Gastrocnemius medialis (tissue), 4 donors: ENCODE measurements at regions not wholly inside any gene's neighbourhood (a gene's known extent, or its start where the extent isn't known, plus 50 kb on each side); places are given as distances from the start of the nearest gene placed in this dataset.
"Not testable (repeated sequence)": the region's sequence is repeated elsewhere in the genome, so short reads cannot be mapped to it uniquely, and the experiment has no call there.

Source experiments
- ATAC-seq, 2 donors: fragments of 150-250 bp; one replicate each; pipeline ENCODE4 v1.9.1; 2016
- DNase-seq, 2 donors: peaks; one replicate each; pipeline ENCODE4 v3.0.0-alpha.2; 2019
- H3K27ac ChIP-seq, 4 donors: fragments of 200-600 bp; sonication (generic); 1 replicate in 1 of 4; 2 replicates in 3 of 4; pipeline ENCODE4 v1.5.1; 2016 to 2018; ENCODE audit warnings: mild to moderate bottlenecking in 2 of 4, moderate library complexity in 1 of 4
- H3K27me3 ChIP-seq, 3 donors: fragments of 200-600 bp; sonication (generic) in 2 of 3; 1 replicate in 1 of 3; 2 replicates in 2 of 3; pipeline versions ENCODE4 v1.5.1 to v1.6.0; 2016 to 2019; ENCODE audit warnings: mild to moderate bottlenecking in 1 of 3, moderate library complexity in 1 of 3
- H3K36me3 ChIP-seq, 2 donors: fragments of 200-600 bp; sonication (generic) in 1 of 2; one replicate each; pipeline ENCODE4 v1.5.1; 2017 to 2018
- H3K4me1 ChIP-seq, 2 donors: fragments of 200-600 bp; sonication (generic) in 1 of 2; one replicate each; pipeline ENCODE4 v1.5.1; 2016 to 2017; ENCODE audit warnings: mild to moderate bottlenecking in 2 of 2
- H3K4me3 ChIP-seq, 4 donors: fragments of 200-600 bp; sonication (generic) in 3 of 4; 1 replicate in 1 of 4; 2 replicates in 3 of 4; pipeline ENCODE4 v1.5.1; 2016 to 2019; ENCODE audit warnings: mild to moderate bottlenecking in 2 of 4
- H3K9me3 ChIP-seq, 3 donors: fragments of 200-600 bp; sonication (generic) in 2 of 3; 1 replicate in 1 of 3; 2 replicates in 2 of 3; pipeline ENCODE4 v1.5.1; 2016 to 2019
- CTCF ChIP-seq, 5 experiments: fragments of 450-650 bp in 3 of 5; fragments of 200-600 bp in 2 of 5; sonication (generic) in 2 of 5; IDR thresholded peaks in 4 of 5; conservative IDR thresholded peaks in 1 of 5; 1 replicate in 4 of 5; 2 replicates in 1 of 5; pipeline ENCODE4 v1.5.1; 2016 to 2019; ENCODE audit warnings: antibody characterized with exemption in 5 of 5, mild to moderate bottlenecking in 3 of 5, moderate library complexity in 3 of 5
- POLR2A ChIP-seq, 2 donors: fragments of 450-650 bp; IDR thresholded peaks; one replicate each; pipeline ENCODE4 v1.6.1; 2017; ENCODE audit warnings: antibody characterized with exemption in 2 of 2, mild to moderate bottlenecking in 2 of 2, moderate library complexity in 2 of 2
- in situ Hi-C, 4 donors: fragments of 200-750 bp; cut with MboI; loops; one replicate each; pipeline versions ENCODE4 v1.15.0 to v1.8.0; 2017; ENCODE audit warnings: low sequenced_read_pairs in 4 of 4
- intact Hi-C: fragments of 100-400 bp; cut with DNase I; formaldehyde crosslinking; loops from one replicate; pipeline ENCODE4 v1.15.1; 2023; ENCODE audit warnings: low total_unique reads

DNA sequence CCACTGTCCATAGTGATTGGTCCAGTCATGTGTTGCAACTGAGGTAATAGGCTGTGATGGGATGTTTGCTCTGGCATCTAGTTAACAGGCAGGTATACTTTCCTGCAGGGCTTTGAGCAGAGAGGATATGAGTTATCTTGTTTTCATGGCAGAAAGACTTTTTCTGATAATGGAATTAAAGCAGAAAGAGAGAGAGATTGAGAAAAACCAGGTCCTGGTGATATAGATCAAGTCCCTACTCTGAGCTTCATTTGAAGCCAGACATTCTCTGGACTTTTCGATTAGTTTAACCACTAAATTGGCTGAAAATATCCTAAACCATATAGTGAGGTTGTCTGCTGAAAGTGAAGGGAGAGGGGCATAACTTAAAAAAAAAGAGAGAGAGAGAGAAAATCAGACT is 233.8 kb upstream of the TBX18 start:
- intact Hi-C loops, result no loop called here
- in situ Hi-C loops, result no loop called here
- no peak overlapping the region for H3K4me3 ChIP-seq
- H3K27me3 ChIP-seq, result no peaks in the 10 kb centered on the region
- no peak for DNase-seq
- H3K9me3 ChIP-seq, result no peaks in the 10 kb centered on the region
- H3K4me1 ChIP-seq, result no peaks in the 10 kb centered on the region
- TF ChIP-seq CTCF (IDR thresholded peaks at IDR 0.05 in 4 of 5, conservative IDR thresholded peaks at IDR 0.05 in 1 of 5) (no peak), POLR2A (IDR thresholded peaks at IDR 0.05) (no peak)
- no peaks in the 10 kb centered on the region for H3K36me3 ChIP-seq
- no peak overlapping the region for H3K27ac ChIP-seq
- ATAC-seq, result no peak

DNA sequence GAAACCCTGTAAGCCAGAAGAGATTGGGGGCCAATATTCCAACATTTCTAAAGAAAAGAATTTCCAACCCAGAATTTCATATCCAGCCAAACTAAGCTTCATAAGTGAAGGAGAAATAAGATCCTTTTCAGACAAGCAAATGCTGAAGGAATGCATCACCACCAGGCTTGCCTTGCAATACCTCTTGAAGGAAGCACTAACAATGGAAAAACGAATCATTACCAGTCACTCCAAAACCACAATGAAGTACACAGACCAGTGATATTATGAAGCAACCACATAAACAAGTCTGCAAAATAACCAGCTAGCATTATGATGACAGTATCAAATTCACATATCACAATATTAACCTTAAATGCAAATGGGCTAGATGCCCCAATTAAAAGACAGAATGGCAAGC is 224.4 kb upstream of the TBX18 start:
- H3K27ac ChIP-seq, H3K27me3 ChIP-seq, in situ Hi-C loops, H3K36me3 ChIP-seq, H3K4me1 ChIP-seq, H3K4me3 ChIP-seq, DNase-seq, H3K9me3 ChIP-seq, ATAC-seq, intact Hi-C loops: not testable (repeated sequence)

DNA sequence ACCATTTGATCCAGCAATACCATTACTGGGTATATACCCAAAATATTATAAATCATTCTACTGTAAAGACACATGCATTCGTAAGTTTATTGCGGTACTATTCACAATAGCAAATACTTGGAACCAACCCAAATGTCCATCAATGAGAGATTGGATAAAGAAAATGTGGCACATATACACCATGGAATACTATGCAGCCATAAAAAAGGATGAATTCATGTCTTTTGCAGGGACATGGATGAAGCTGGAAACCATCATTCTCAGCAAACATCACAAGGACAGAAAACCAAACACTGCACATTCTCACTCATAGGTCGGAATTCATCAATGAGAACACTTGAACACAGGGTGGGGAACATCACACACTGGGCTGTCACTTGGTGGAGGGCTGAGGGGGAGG is 221.1 kb upstream of the TBX18 start:
- H3K9me3 ChIP-seq, H3K27ac ChIP-seq, H3K36me3 ChIP-seq, H3K27me3 ChIP-seq, intact Hi-C loops, H3K4me1 ChIP-seq, ATAC-seq, in situ Hi-C loops, DNase-seq, H3K4me3 ChIP-seq: not testable (repeated sequence)

GRCh38 chr6:84979541-84979940 is 215.1 kb upstream of the TBX18 start:
- ATAC-seq (no peak), DNase-seq (no peak)
- Histone ChIP-seq H3K27ac (no peak overlapping the region), H3K9me3 (no peaks in the 10 kb centered on the region), H3K4me1 (no peaks in the 10 kb centered on the region), H3K4me3 (no peak overlapping the region), H3K27me3 (no peaks in the 10 kb centered on the region), H3K36me3 (no peaks in the 10 kb centered on the region)
- in situ Hi-C loops (no loop called here), intact Hi-C loops (no loop called here)
- TF ChIP-seq CTCF (IDR thresholded peaks at IDR 0.05 in 4 of 5, conservative IDR thresholded peaks at IDR 0.05 in 1 of 5) (no peak), POLR2A (IDR thresholded peaks at IDR 0.05) (no peak)

DNA sequence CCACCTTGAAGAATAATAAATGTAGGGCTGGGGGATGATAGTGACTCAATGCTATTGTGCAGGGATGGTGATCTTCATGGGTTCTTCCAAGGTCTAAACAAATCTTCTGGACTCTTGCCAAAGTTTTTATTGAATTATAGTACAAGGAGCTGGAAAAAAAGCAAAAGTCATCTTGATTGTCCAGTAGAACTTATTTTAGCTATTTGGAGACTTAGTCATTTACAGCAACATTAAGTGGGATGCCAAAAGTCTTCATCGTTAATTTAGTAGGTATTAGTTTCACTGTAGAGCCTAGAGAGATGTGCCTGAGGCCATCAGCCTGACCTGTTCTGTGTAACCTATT is 212.9 kb upstream of the TBX18 start:
- DNase-seq (no peak), ATAC-seq (no peak)
- Histone ChIP-seq H3K4me3 (no peak overlapping the region), H3K27ac (no peak overlapping the region), H3K27me3 (no peaks in the 10 kb centered on the region), H3K36me3 (no peaks in the 10 kb centered on the region), H3K9me3 (no peaks in the 10 kb centered on the region), H3K4me1 (no peaks in the 10 kb centered on the region)
- TF ChIP-seq POLR2A (IDR thresholded peaks at IDR 0.05) (no peak), CTCF (IDR thresholded peaks at IDR 0.05 in 4 of 5, conservative IDR thresholded peaks at IDR 0.05 in 1 of 5) (no peak)
- in situ Hi-C loops, result no loop called here
- intact Hi-C loops, result no loop called here

- no peaks in the 10 kb centered on the region for H3K4me1 ChIP-seq
- no peaks in the 10 kb centered on the region for H3K36me3 ChIP-seq
- no peak for TF ChIP-seq POLR2A (IDR thresholded peaks at IDR 0.05)
- no peak for TF ChIP-seq CTCF (IDR thresholded peaks at IDR 0.05 in 4 of 5, conservative IDR thresholded peaks at IDR 0.05 in 1 of 5)
- intact Hi-C loops, result no loop called here
- H3K4me3 ChIP-seq, result no peak overlapping the region
- in situ Hi-C loops, result no loop called here
- H3K9me3 ChIP-seq, result no peaks in the 10 kb centered on the region
- no peaks in the 10 kb centered on the region for H3K27me3 ChIP-seq
- DNase-seq (no peak), ATAC-seq (no peak)
- no peak overlapping the region for H3K27ac ChIP-seq
Observed at GRCh38 chr6:84976526-84977362, 212.3 kb upstream of the TBX18 start.
